ENCODE measurements at regions not wholly inside any gene's neighbourhood (a gene's known extent, or its start where the extent isn't known, plus 50 kb on each side); places are given as distances from the start of the nearest gene placed in this dataset.

DNA sequence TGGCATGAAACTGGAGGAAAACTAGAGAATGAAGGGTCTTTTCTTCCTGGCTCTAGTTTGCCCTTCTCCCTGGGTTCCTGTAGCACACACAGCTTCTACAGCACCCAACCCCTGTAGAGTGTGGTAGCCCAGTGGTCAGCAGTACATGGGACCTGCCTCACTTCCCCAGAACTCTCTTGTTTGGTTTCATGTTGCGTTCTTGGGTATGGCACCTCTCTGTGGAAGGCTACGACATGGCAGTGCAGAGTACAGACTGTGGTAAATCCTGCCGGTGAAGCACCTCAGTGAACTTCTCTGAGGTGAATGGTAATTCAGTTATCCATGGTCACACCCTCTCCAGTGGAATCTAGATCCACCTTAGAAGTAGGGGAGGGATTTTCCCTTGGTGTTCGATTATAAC is 105.5 kb downstream of the TLR4 start:
- H3K36me3 ChIP-seq (ENCODE audit: control insufficient read depth in 2 of 2, insufficient read depth in 2 of 2, low read length in 2 of 2): no peaks in the 10 kb centered on the region
- H3K27ac ChIP-seq (ENCODE audit: low read depth in 2 of 2, low read length in 2 of 2): no peak overlapping the region
- no peak overlapping the region for H3K4me3 ChIP-seq (ENCODE audit: low read length in 2 of 2)
- H3K9ac ChIP-seq (ENCODE audit: low read depth in 1 of 2, low read length in 2 of 2): no peak overlapping the region
- peaks cover 0 to 3% of the 10 kb centered on the region in 2 donors for H3K27me3 ChIP-seq (ENCODE audit: control insufficient read depth in 2 of 2, insufficient read depth in 2 of 2, low read length in 2 of 2)
- H3K9me3 ChIP-seq (ENCODE audit: control insufficient read depth in 2 of 2, low read length in 2 of 2): no peaks in the 10 kb centered on the region
- no peaks in the 10 kb centered on the region for H3K4me1 ChIP-seq (ENCODE audit: control insufficient read depth in 2 of 2, insufficient read depth in 2 of 2, low read length in 2 of 2)

DNA sequence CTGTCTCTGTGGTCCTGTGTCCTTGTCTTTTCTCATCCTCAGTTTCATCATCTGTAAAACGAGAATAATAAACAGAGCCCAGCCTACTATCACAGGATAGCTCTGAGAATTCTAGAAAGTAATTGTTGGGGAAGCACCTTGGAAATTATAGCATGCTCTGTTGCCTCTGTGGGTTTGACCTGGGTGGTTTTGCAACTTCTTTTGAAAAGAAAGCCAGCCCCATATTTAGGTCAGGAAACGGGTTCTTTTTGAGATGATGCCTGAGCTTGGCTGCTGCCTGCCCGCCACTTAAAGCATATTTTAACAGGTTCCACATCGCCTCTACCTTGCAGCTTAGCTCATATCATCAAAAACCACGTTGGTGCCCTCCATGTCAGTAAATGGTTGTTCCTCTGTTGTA is 111.1 kb downstream of the TLR4 start:
- no peak overlapping the region for H3K9ac ChIP-seq (ENCODE audit: low read depth in 1 of 2, low read length in 2 of 2)
- no peaks in the 10 kb centered on the region for H3K9me3 ChIP-seq (ENCODE audit: control insufficient read depth in 2 of 2, low read length in 2 of 2)
- H3K36me3 ChIP-seq (ENCODE audit: control insufficient read depth in 2 of 2, insufficient read depth in 2 of 2, low read length in 2 of 2): no peaks in the 10 kb centered on the region
- no peak overlapping the region for H3K4me3 ChIP-seq (ENCODE audit: low read length in 2 of 2)
- H3K27ac ChIP-seq (ENCODE audit: low read depth in 2 of 2, low read length in 2 of 2): no peak overlapping the region
- no peaks in the 10 kb centered on the region for H3K4me1 ChIP-seq (ENCODE audit: control insufficient read depth in 2 of 2, insufficient read depth in 2 of 2, low read length in 2 of 2)
- H3K27me3 ChIP-seq (ENCODE audit: control insufficient read depth in 2 of 2, insufficient read depth in 2 of 2, low read length in 2 of 2): no peaks in the 10 kb centered on the region

DNA sequence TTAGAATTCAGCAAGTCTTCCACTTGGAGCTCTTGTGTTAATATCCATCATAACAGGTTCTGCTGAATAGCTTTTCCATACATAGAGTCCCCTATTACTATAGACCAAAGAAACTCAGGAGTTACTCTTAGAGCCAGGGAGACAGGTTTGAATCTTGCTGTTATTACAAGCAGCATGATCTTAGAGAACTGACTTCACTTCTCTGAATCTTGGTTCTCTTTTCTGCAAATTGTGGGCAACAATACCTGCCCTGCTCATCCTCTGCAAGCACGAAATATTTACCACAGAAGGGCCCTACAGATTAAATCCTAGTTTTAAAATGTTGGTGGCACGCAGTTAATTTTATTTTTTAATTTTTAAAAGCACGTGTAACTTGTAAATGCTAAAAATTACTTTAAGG is 111.7 kb downstream of the TLR4 start:
- Histone ChIP-seq H3K27ac (ENCODE audit: low read depth in 2 of 2, low read length in 2 of 2) (no peak overlapping the region), H3K27me3 (ENCODE audit: control insufficient read depth in 2 of 2, insufficient read depth in 2 of 2, low read length in 2 of 2) (no peaks in the 10 kb centered on the region), H3K4me1 (ENCODE audit: control insufficient read depth in 2 of 2, insufficient read depth in 2 of 2, low read length in 2 of 2) (no peaks in the 10 kb centered on the region), H3K4me3 (ENCODE audit: low read length in 2 of 2) (no peak overlapping the region), H3K36me3 (ENCODE audit: control insufficient read depth in 2 of 2, insufficient read depth in 2 of 2, low read length in 2 of 2) (no peaks in the 10 kb centered on the region), H3K9me3 (ENCODE audit: control insufficient read depth in 2 of 2, low read length in 2 of 2) (no peaks in the 10 kb centered on the region), H3K9ac (ENCODE audit: low read depth in 1 of 2, low read length in 2 of 2) (no peak overlapping the region)

- no peak overlapping the region for H3K4me3 ChIP-seq (ENCODE audit: low read length in 2 of 2)
- H3K9me3 ChIP-seq (ENCODE audit: control insufficient read depth in 2 of 2, low read length in 2 of 2): no peaks in the 10 kb centered on the region
- no peak overlapping the region for H3K9ac ChIP-seq (ENCODE audit: low read depth in 1 of 2, low read length in 2 of 2)
- peaks cover 0 to 1% of the 10 kb centered on the region in 2 donors for H3K27me3 ChIP-seq (ENCODE audit: control insufficient read depth in 2 of 2, insufficient read depth in 2 of 2, low read length in 2 of 2)
- H3K36me3 ChIP-seq (ENCODE audit: control insufficient read depth in 2 of 2, insufficient read depth in 2 of 2, low read length in 2 of 2): no peaks in the 10 kb centered on the region
- H3K27ac ChIP-seq (ENCODE audit: low read depth in 2 of 2, low read length in 2 of 2): no peak overlapping the region
- H3K4me1 ChIP-seq (ENCODE audit: control insufficient read depth in 2 of 2, insufficient read depth in 2 of 2, low read length in 2 of 2): no peaks in the 10 kb centered on the region
These were observed 117.8 kb downstream of the TLR4 start for GRCh38 chr9:117821954-117822353.

DNA sequence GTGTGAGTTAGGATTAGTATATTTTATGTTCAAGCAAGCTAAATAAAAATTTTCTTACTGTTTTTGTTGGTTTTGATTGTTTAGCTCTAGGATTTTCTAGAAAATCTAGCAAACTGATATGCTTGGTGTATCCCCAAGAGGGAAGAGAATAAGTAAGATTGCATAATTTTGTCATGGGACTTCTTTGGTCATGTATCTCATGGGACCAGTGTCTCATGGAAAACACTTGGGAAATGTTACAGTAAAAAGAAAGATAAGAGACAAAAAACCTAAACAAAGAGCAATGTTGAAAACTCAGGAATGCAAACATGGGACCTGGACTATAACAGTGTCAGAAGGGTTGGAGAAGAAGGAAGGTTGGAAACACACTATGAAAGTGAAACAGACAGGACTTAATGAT is 119.4 kb downstream of the TLR4 start:
- no peak overlapping the region for H3K4me3 ChIP-seq (ENCODE audit: low read length in 2 of 2)
- no peaks in the 10 kb centered on the region for H3K4me1 ChIP-seq (ENCODE audit: control insufficient read depth in 2 of 2, insufficient read depth in 2 of 2, low read length in 2 of 2)
- H3K36me3 ChIP-seq (ENCODE audit: control insufficient read depth in 2 of 2, insufficient read depth in 2 of 2, low read length in 2 of 2): no peaks in the 10 kb centered on the region
- no peak overlapping the region for H3K9ac ChIP-seq (ENCODE audit: low read depth in 1 of 2, low read length in 2 of 2)
- no peaks in the 10 kb centered on the region for H3K9me3 ChIP-seq (ENCODE audit: control insufficient read depth in 2 of 2, low read length in 2 of 2)
- H3K27ac ChIP-seq (ENCODE audit: low read depth in 2 of 2, low read length in 2 of 2): no peak overlapping the region
- peaks cover 0 to 1% of the 10 kb centered on the region in 2 donors for H3K27me3 ChIP-seq (ENCODE audit: control insufficient read depth in 2 of 2, insufficient read depth in 2 of 2, low read length in 2 of 2)

DNA sequence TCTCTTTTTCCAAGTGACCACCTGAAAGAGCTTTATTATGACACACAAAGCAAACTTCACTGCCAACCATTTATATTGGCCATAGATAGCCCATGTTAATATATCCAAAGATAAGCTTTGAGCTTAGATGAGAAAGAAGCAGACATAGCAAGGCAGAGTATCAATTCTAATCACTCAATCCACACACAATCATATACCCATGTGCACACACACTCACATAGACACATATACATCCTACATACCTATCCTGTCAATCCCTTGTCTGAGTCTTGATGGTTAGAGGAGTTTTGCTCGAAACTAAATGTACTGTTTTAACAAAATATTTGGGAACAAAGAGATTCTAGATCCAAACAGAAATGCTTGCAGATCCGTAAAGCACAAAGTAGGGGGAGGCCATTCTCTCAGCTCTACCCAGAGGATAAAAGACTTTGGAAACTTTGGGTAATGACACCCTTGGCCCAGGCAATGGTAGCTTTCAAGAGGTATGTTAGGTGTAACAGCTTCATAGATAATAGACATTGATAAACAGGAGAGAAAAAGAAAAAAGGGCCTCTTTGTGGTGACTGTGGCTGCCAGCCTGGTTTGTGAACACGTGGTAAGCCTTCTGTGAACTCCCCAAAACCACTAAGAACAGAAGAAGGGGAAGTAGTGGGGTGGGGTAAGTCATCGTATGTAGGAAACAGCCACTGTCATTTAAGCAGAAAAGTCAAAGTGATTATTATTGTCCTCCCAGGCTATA is 121.6 kb downstream of the TLR4 start:
- Histone ChIP-seq H3K4me3 (ENCODE audit: low read length in 2 of 2) (no peak overlapping the region), H3K9me3 (ENCODE audit: control insufficient read depth in 2 of 2, low read length in 2 of 2) (no peaks in the 10 kb centered on the region), H3K27me3 (ENCODE audit: control insufficient read depth in 2 of 2, insufficient read depth in 2 of 2, low read length in 2 of 2) (peaks cover 0 to 1% of the 10 kb centered on the region in 2 donors), H3K36me3 (ENCODE audit: control insufficient read depth in 2 of 2, insufficient read depth in 2 of 2, low read length in 2 of 2) (no peaks in the 10 kb centered on the region), H3K27ac (ENCODE audit: low read depth in 2 of 2, low read length in 2 of 2) (no peak overlapping the region), H3K4me1 (ENCODE audit: control insufficient read depth in 2 of 2, insufficient read depth in 2 of 2, low read length in 2 of 2) (peaks cover 0 to 2% of the 10 kb centered on the region in 2 donors), H3K9ac (ENCODE audit: low read depth in 1 of 2, low read length in 2 of 2) (no peak overlapping the region)

DNA sequence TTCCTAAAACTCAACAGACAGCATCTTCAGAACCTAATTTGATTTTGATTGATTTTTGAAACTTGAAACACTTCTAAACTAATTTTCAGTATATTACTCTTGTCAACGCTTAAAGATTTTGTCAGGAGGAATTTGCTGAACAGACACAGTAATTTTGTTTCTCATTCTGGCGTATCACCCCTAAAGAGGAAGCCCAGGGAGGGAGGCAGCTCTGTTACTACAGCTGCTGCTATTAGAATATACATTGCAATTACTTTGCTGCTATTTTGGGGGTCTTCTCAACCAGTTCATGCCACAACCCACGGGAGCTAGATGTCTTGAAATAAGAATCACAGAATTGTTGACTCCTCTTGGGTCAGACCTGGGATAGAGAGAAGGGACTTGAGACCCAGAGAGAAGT is 122.6 kb downstream of the TLR4 start:
- peaks cover 0 to under 1% of the 10 kb centered on the region in 2 donors for H3K27me3 ChIP-seq (ENCODE audit: control insufficient read depth in 2 of 2, insufficient read depth in 2 of 2, low read length in 2 of 2)
- H3K27ac ChIP-seq (ENCODE audit: low read depth in 2 of 2, low read length in 2 of 2): no peak overlapping the region
- no peak overlapping the region for H3K4me3 ChIP-seq (ENCODE audit: low read length in 2 of 2)
- no peaks in the 10 kb centered on the region for H3K36me3 ChIP-seq (ENCODE audit: control insufficient read depth in 2 of 2, insufficient read depth in 2 of 2, low read length in 2 of 2)
- H3K9ac ChIP-seq (ENCODE audit: low read depth in 1 of 2, low read length in 2 of 2): no peak overlapping the region
- H3K9me3 ChIP-seq (ENCODE audit: control insufficient read depth in 2 of 2, low read length in 2 of 2): no peaks in the 10 kb centered on the region
- peaks cover 0 to 2% of the 10 kb centered on the region in 2 donors for H3K4me1 ChIP-seq (ENCODE audit: control insufficient read depth in 2 of 2, insufficient read depth in 2 of 2, low read length in 2 of 2)

- H3K9me3 ChIP-seq (ENCODE audit: control insufficient read depth in 2 of 2, low read length in 2 of 2): no peaks in the 10 kb centered on the region
- H3K27ac ChIP-seq (ENCODE audit: low read depth in 2 of 2, low read length in 2 of 2): no peak overlapping the region
- no peaks in the 10 kb centered on the region for H3K36me3 ChIP-seq (ENCODE audit: control insufficient read depth in 2 of 2, insufficient read depth in 2 of 2, low read length in 2 of 2)
- no peaks in the 10 kb centered on the region for H3K27me3 ChIP-seq (ENCODE audit: control insufficient read depth in 2 of 2, insufficient read depth in 2 of 2, low read length in 2 of 2)
- H3K9ac ChIP-seq (ENCODE audit: low read depth in 1 of 2, low read length in 2 of 2): no peak overlapping the region
- peaks cover 0 to 2% of the 10 kb centered on the region in 2 donors for H3K4me1 ChIP-seq (ENCODE audit: control insufficient read depth in 2 of 2, insufficient read depth in 2 of 2, low read length in 2 of 2)
- H3K4me3 ChIP-seq (ENCODE audit: low read length in 2 of 2): no peak overlapping the region
These were observed 123.3 kb downstream of the TLR4 start for GRCh38 chr9:117827456-117827855.

DNA sequence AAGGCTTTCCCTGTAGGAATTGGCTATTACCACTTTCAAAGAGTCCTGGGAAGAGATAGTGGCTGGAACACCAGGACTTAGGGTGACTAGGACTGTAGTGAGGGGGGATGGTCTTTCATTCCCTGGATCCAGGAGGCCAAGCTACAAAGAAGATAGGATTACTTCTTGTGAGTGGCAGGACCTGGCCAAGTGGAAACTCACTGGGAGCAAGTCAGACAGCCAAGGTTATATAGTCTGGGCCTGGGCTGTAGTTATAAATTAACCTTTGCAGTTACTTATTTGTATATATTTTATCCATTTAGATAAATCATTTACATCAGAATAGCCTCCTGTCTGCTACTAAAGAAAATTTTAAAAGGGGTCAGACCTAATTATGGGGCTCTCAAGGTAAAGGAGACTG is 124.3 kb downstream of the TLR4 start:
- H3K4me1 ChIP-seq (ENCODE audit: control insufficient read depth in 2 of 2, insufficient read depth in 2 of 2, low read length in 2 of 2): peaks cover 0 to 2% of the 10 kb centered on the region in 2 donors
- H3K9me3 ChIP-seq (ENCODE audit: control insufficient read depth in 2 of 2, low read length in 2 of 2): no peaks in the 10 kb centered on the region
- no peaks in the 10 kb centered on the region for H3K27me3 ChIP-seq (ENCODE audit: control insufficient read depth in 2 of 2, insufficient read depth in 2 of 2, low read length in 2 of 2)
- no peaks in the 10 kb centered on the region for H3K36me3 ChIP-seq (ENCODE audit: control insufficient read depth in 2 of 2, insufficient read depth in 2 of 2, low read length in 2 of 2)
- no peak overlapping the region for H3K27ac ChIP-seq (ENCODE audit: low read depth in 2 of 2, low read length in 2 of 2)
- H3K4me3 ChIP-seq (ENCODE audit: low read length in 2 of 2): no peak overlapping the region
- H3K9ac ChIP-seq (ENCODE audit: low read depth in 1 of 2, low read length in 2 of 2): no peak overlapping the region

DNA sequence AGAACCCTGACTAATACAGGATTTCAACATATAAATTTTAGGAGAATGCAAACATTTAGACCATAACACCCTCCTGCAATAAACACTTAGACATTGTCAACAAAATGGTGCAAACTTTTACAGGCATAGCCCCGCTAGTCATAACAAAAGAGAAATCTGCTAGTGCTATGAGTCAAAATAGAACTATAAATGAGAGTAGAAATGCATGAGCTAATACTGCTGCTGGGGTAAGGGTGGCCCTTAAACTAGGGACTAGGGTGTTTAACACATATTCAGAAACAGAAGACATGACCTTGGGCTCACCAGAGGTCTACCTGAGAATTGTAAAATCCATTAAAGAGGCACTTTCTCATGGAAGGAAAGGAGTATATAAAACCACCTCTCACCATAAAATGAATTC is 131.6 kb downstream of the TLR4 start:
- H3K36me3 ChIP-seq (ENCODE audit: control insufficient read depth in 2 of 2, insufficient read depth in 2 of 2, low read length in 2 of 2): no peaks in the 10 kb centered on the region
- no peaks in the 10 kb centered on the region for H3K4me1 ChIP-seq (ENCODE audit: control insufficient read depth in 2 of 2, insufficient read depth in 2 of 2, low read length in 2 of 2)
- H3K9ac ChIP-seq (ENCODE audit: low read depth in 1 of 2, low read length in 2 of 2): no peak overlapping the region
- H3K4me3 ChIP-seq (ENCODE audit: low read length in 2 of 2): no peak overlapping the region
- H3K27ac ChIP-seq (ENCODE audit: low read depth in 2 of 2, low read length in 2 of 2): no peak overlapping the region
- no peaks in the 10 kb centered on the region for H3K27me3 ChIP-seq (ENCODE audit: control insufficient read depth in 2 of 2, insufficient read depth in 2 of 2, low read length in 2 of 2)
- no peaks in the 10 kb centered on the region for H3K9me3 ChIP-seq (ENCODE audit: control insufficient read depth in 2 of 2, low read length in 2 of 2)
